IPS DF 6.9 (cell line): ENCODE measurements at regions not wholly inside any gene's neighbourhood (a gene's known extent, or its start where the extent isn't known, plus 50 kb on each side); places are given as distances from the start of the nearest gene placed in this dataset.

Experiments
- DNase-seq: peaks from one replicate; pipeline ENCODE4 v3.0.0-alpha.2; 2013; ENCODE audit warnings: low read depth, low spot score
- H3K27ac ChIP-seq: one replicate; pipeline ENCODE4 v1.5.1; 2013; ENCODE audit warnings: low read length, control low read depth
- H3K27me3 ChIP-seq: 2 replicates; pipeline ENCODE4 v1.6.1; 2013; ENCODE audit warnings: mild to moderate bottlenecking, low read length; ENCODE audit not compliant: control insufficient read depth, insufficient read depth
- H3K36me3 ChIP-seq: 2 replicates; pipeline ENCODE4 v1.6.1; 2013; ENCODE audit warnings: low read length; ENCODE audit not compliant: control insufficient read depth, insufficient read depth
- H3K4me1 ChIP-seq: 2 replicates; pipeline ENCODE4 v1.6.1; 2013; ENCODE audit warnings: low read length; ENCODE audit not compliant: control insufficient read depth, insufficient read depth
- H3K4me3 ChIP-seq: 2 replicates; pipeline ENCODE4 v1.5.1; 2013; ENCODE audit warnings: mild to moderate bottlenecking, low read length
- H3K9me3 ChIP-seq: 2 replicates; pipeline ENCODE4 v1.6.1; 2013; ENCODE audit warnings: low read length, inconsistent platforms; ENCODE audit not compliant: control insufficient read depth, insufficient read depth
- WGBS: extraction: QIAGEN DNeasy Blood & Tissue Kit; methylation state at CpG from one replicate; pipeline ENCODE4 v1.1.7; 2013; ENCODE audit warnings: mixed read lengths, missing lambda C conversion rate; ENCODE audit not compliant: insufficient read length, insufficient coverage; 5-methylcytosine and 5-hydroxymethylcytosine counted together

GRCh38 chr7:54955696-54956420, 63.0 kb upstream of the EGFR start:
- no peak for DNase-seq
- no peaks in the 10 kb centered on the region for H3K9me3 ChIP-seq
- H3K36me3 ChIP-seq: no peaks in the 10 kb centered on the region
- no peaks in the 10 kb centered on the region for H3K4me1 ChIP-seq
- no peaks in the 10 kb centered on the region for H3K27me3 ChIP-seq
- H3K4me3 ChIP-seq: no peak overlapping the region
- WGBS: no CpG with 5 or more reads among the region's 8 CpGs
- H3K27ac ChIP-seq: no peak overlapping the region

- no peak for DNase-seq
- Histone ChIP-seq H3K4me1 (no peaks in the 10 kb centered on the region), H3K27me3 (no peaks in the 10 kb centered on the region), H3K36me3 (no peaks in the 10 kb centered on the region), H3K4me3 (no peak overlapping the region), H3K27ac (no peak overlapping the region), H3K9me3 (no peaks in the 10 kb centered on the region)
- no CpG with 5 or more reads among the region's 13 CpGs for WGBS
Observed at GRCh38 chr7:54956865-54957264, 62.0 kb upstream of the EGFR start.

GRCh38 chr7:54960517-54960916, 58.3 kb upstream of the EGFR start:
- no peaks in the 10 kb centered on the region for H3K27me3 ChIP-seq
- no peaks in the 10 kb centered on the region for H3K36me3 ChIP-seq
- no peaks in the 10 kb centered on the region; the same call in 1 of the 2 replicates for H3K4me1 ChIP-seq
- H3K9me3 ChIP-seq: no peaks in the 10 kb centered on the region
- H3K27ac ChIP-seq: no peak overlapping the region
- H3K4me3 ChIP-seq: no peak overlapping the region
- WGBS: no CpG with 5 or more reads among the region's 3 CpGs
- DNase-seq: no peak

GRCh38 chr7:54961391-54961790, 57.4 kb upstream of the EGFR start:
- Histone ChIP-seq H3K36me3 (no peaks in the 10 kb centered on the region), H3K9me3 (no peaks in the 10 kb centered on the region), H3K4me3 (no peak overlapping the region), H3K4me1 (no peaks in the 10 kb centered on the region; the same call in 1 of the 2 replicates), H3K27ac (no peak overlapping the region), H3K27me3 (no peaks in the 10 kb centered on the region)
- no CpG with 5 or more reads among the region's 6 CpGs for WGBS
- no peak for DNase-seq

GRCh38 chr7:54963155-54963554, 55.7 kb upstream of the EGFR start:
- DNase-seq: no peak
- Histone ChIP-seq H3K4me3 (no peak overlapping the region), H3K27ac (no peak overlapping the region), H3K27me3 (no peaks in the 10 kb centered on the region), H3K9me3 (no peaks in the 10 kb centered on the region), H3K4me1 (no peaks in the 10 kb centered on the region; the same call in 1 of the 2 replicates), H3K36me3 (no peaks in the 10 kb centered on the region)
- no CpG with 5 or more reads among the region's 1 CpG for WGBS

- no peaks in the 10 kb centered on the region for H3K9me3 ChIP-seq
- H3K4me1 ChIP-seq: no peaks in the 10 kb centered on the region; the same call in 1 of the 2 replicates
- no peak overlapping the region for H3K27ac ChIP-seq
- no peaks in the 10 kb centered on the region for H3K27me3 ChIP-seq
- H3K4me3 ChIP-seq: no peak overlapping the region
- H3K36me3 ChIP-seq: no peaks in the 10 kb centered on the region
- WGBS: no CpG with 5 or more reads among the region's 1 CpG
- DNase-seq: no peak
Observed at GRCh38 chr7:54964136-54964535, 54.7 kb upstream of the EGFR start.

- no peak for DNase-seq
- no peak overlapping the region for H3K27ac ChIP-seq
- no peaks in the 10 kb centered on the region for H3K27me3 ChIP-seq
- WGBS: no CpG with 5 or more reads among the region's 8 CpGs
- no peaks in the 10 kb centered on the region; the same call in 1 of the 2 replicates for H3K4me1 ChIP-seq
- H3K4me3 ChIP-seq: no peak overlapping the region
- H3K36me3 ChIP-seq: no peaks in the 10 kb centered on the region
- no peaks in the 10 kb centered on the region for H3K9me3 ChIP-seq
Observed at GRCh38 chr7:54967377-54967776, 51.4 kb upstream of the EGFR start.

- Histone ChIP-seq H3K4me3 (no peak overlapping the region), H3K9me3 (no peaks in the 10 kb centered on the region), H3K27ac (no peak overlapping the region), H3K4me1 (no peaks in the 10 kb centered on the region; the same call in 1 of the 2 replicates), H3K36me3 (no peaks in the 10 kb centered on the region), H3K27me3 (no peaks in the 10 kb centered on the region)
- WGBS: no CpG with 5 or more reads among the region's 6 CpGs
- DNase-seq: no peak
Observed at GRCh38 chr7:54968018-54968417, 50.8 kb upstream of the EGFR start.
